K562 (cell line): ENCODE measurements at regions not wholly inside any gene's neighbourhood (a gene's known extent, or its start where the extent isn't known, plus 50 kb on each side); places are given as distances from the start of the nearest gene placed in this dataset.

Experiments used
- ATAC-seq: fragments of 200-7000 bp; cut with Tn5 transposase; 3 replicates; pipeline ENCODE4 v1.9.1; 2020; ENCODE audit warnings: moderate library complexity
- BruUV-seq: library from RNA; stranded (reverse); fragments of 400-500 nt; replicated peaks from 2 replicates; lab custom pipeline; 2021; lab: Mats Ljungman, UMichigan
- CTCF ChIA-PET: fragments of 300-600 bp; formaldehyde crosslinking; extraction: SDS; loops from one replicate; lab custom pipeline; 2021; ENCODE audit warnings: low intra/inter-chr PET ratio; lab: Yijun Ruan, JAX
- POLR2A ChIA-PET: fragments of 300-600, 350-650 bp; sonication (Branson Sonifier 250); formaldehyde crosslinking; extraction: SDS; loops from one replicate; lab custom pipeline; 2021; ENCODE audit warnings: antibody characterized with exemption, inconsistent platforms; lab: Yijun Ruan, JAX
- DNase-seq, 4 experiments: peaks; one replicate each; pipeline versions ENCODE4 v3.0.0 to v3.0.0-alpha.2; 2011 to 2018; ENCODE audit warnings: low spot score in 3 of 4, mixed read lengths in 3 of 4; ENCODE audit errors: extremely low read depth in 1 of 4
- FAIRE-seq: peaks from 2 replicates; lab custom pipeline; 2011; peaks lifted over from hg19 to GRCh38; lab: Jason Lieb, UNC
- H2AFZ ChIP-seq: 2 replicates; pipeline ENCODE4 v1.6.0; 2011; ENCODE audit warnings: low read depth, low read length, control low read depth, inconsistent platforms
- H3K27ac ChIP-seq: fragments of 200-600 bp; 3 replicates; pipeline ENCODE4 v1.8.0; 2011; ENCODE audit warnings: low read depth, mild to moderate bottlenecking, control low read depth, inconsistent platforms, low read length, moderate library complexity, mixed read lengths; ENCODE audit errors: extremely low read depth
- H3K27me3 ChIP-seq, 2 experiments: fragments of 300-600 bp in 1 of 2; 2 replicates in 1 of 2; 3 replicates in 1 of 2; pipeline versions ENCODE4 v1.6.0 to v1.8.0; 2011; ENCODE audit warnings: inconsistent platforms in 2 of 2, low read length in 2 of 2, mild to moderate bottlenecking in 1 of 2, mixed read lengths in 1 of 2, moderate library complexity in 1 of 2; ENCODE audit not compliant: control insufficient read depth in 2 of 2, insufficient read depth in 2 of 2
- H3K36me3 ChIP-seq: fragments of 300-600 bp; 3 replicates; pipeline ENCODE4 v1.8.0; 2011; ENCODE audit warnings: mild to moderate bottlenecking, low read length, inconsistent platforms; ENCODE audit not compliant: control insufficient read depth, insufficient read depth
- H3K4me1 ChIP-seq, 2 experiments: fragments of 200-600 bp in 1 of 2; replicated peaks in 1 of 2; 2 replicates in 1 of 2; 3 replicates in 1 of 2; pipeline versions ENCODE4 v1.5.1 to v1.8.0; 2011; ENCODE audit warnings: inconsistent platforms in 2 of 2, low read length in 2 of 2, mild to moderate bottlenecking in 1 of 2, mixed read lengths in 1 of 2, moderate library complexity in 1 of 2; ENCODE audit not compliant: control insufficient read depth in 2 of 2, insufficient read depth in 2 of 2
- H3K4me2 ChIP-seq: 2 replicates; pipeline ENCODE4 v1.6.1; 2011; ENCODE audit warnings: low read length, control low read depth, inconsistent platforms, mixed read lengths; ENCODE audit not compliant: insufficient read depth
- H3K4me3 ChIP-seq: fragments of 200-600 bp; sonication (generic), shearing (Covaris generic); 2 replicates; pipeline ENCODE4 v1.5.1; 2016; ENCODE audit warnings: control low read depth, inconsistent platforms
- H3K79me2 ChIP-seq: fragments of 200-600 bp; 3 replicates; pipeline ENCODE4 v1.8.0; 2011; ENCODE audit warnings: low read length, inconsistent platforms; ENCODE audit not compliant: control insufficient read depth, insufficient read depth
- H3K9ac ChIP-seq, 2 experiments: 2 replicates each; pipeline versions ENCODE4 v1.6.0 to v1.6.1; 2011; ENCODE audit warnings: low read depth in 2 of 2, low read length in 2 of 2, control low read depth in 1 of 2, inconsistent platforms in 1 of 2, mild to moderate bottlenecking in 1 of 2, mixed read lengths in 1 of 2; ENCODE audit not compliant: insufficient read depth in 1 of 2
- H3K9me1 ChIP-seq: one replicate; pipeline ENCODE4 v1.6.0; 2011; ENCODE audit warnings: inconsistent platforms, mild to moderate bottlenecking, low read length, moderate library complexity; ENCODE audit not compliant: control insufficient read depth, insufficient read depth
- H3K9me3 ChIP-seq: replicated peaks from 2 replicates; pipeline ENCODE4 v1.5.1; 2011; ENCODE audit warnings: low read depth, low read length, inconsistent platforms; ENCODE audit not compliant: control insufficient read depth, insufficient read depth
- H4K20me1 ChIP-seq: replicated peaks from 2 replicates; pipeline ENCODE4 v1.6.1; 2011; ENCODE audit warnings: low read length, inconsistent platforms, mixed read lengths; ENCODE audit not compliant: control insufficient read depth, insufficient read depth
- CREM ChIP-seq: IDR thresholded peaks from 2 replicates; pipeline ENCODE4 v1.6.1; 2014; ENCODE audit warnings: antibody characterized with exemption, low read depth
- FOXJ3 ChIP-seq: sonication (generic); formaldehyde crosslinking; IDR thresholded peaks from 2 replicates; pipeline ENCODE4 v1.4.0; 2020; ENCODE audit warnings: mild to moderate bottlenecking, missing genetic modification reagents
- MBD1 ChIP-seq: fragments of 250-450 bp; sonication (Bioruptor Pico); IDR thresholded peaks from 2 replicates; pipeline ENCODE4 v1.8.0; 2022; ENCODE audit warnings: inconsistent platforms
- NR0B1 ChIP-seq: fragments of 450-650 bp; IDR thresholded peaks from one replicate; pipeline ENCODE4 v1.6.1; 2018; ENCODE audit warnings: mild to moderate bottlenecking, moderate library complexity; ENCODE audit not compliant: partially characterized antibody
- POLR2G ChIP-seq: fragments of 200-400 bp; formaldehyde crosslinking; IDR thresholded peaks from 2 replicates; pipeline ENCODE4 v1.6.1; 2017; ENCODE audit warnings: low read depth, mild to moderate bottlenecking, antibody characterized with exemption, low read length, moderate library complexity
- PURB ChIP-seq: sonication (generic); formaldehyde crosslinking; IDR thresholded peaks from 2 replicates; pipeline ENCODE4 v1.9.0; 2021; ENCODE audit warnings: low read depth, mild to moderate bottlenecking, missing genetic modification reagents
- SMARCA4 ChIP-seq: fragments of 450-650 bp; IDR thresholded peaks from 2 replicates; pipeline ENCODE4 v1.6.1; 2016
- ZC3H4 ChIP-seq: sonication (generic); formaldehyde crosslinking; IDR thresholded peaks from 2 replicates; pipeline ENCODE4 v1.9.0; 2021; ENCODE audit warnings: missing genetic modification reagents, borderline replicate concordance
- ZNF398 ChIP-seq: fragments of 250-450 bp; sonication (Bioruptor Pico); IDR thresholded peaks from 2 replicates; pipeline ENCODE4 v1.8.0; 2021; ENCODE audit warnings: moderate library complexity, mild to moderate bottlenecking, inconsistent platforms
- WGBS: fragments of 100-300 bp; shearing (Covaris generic); methylation state at CpG from one replicate; pipeline ENCODE4 v1.1.6; 2016; ENCODE audit warnings: low coverage, mixed read lengths; ENCODE audit not compliant: insufficient coverage; ENCODE audit errors: missing lambda C conversion rate; 5-methylcytosine and 5-hydroxymethylcytosine counted together
- in situ Hi-C: fragments of 300-500 bp; cut with MboI; formaldehyde crosslinking; loops from 4 replicates; pipeline ENCODE4 v1.15.0; 2018; ENCODE audit warnings: inconsistent platforms, mixed read lengths
- intact Hi-C: fragments of 100-400 bp; cut with micrococcal nuclease; formaldehyde crosslinking; loops from 2 replicates; pipeline ENCODE4 v1.14.2; 2022
- TF ChIP-seq, protein P1 (sequence below): fragments of 450-650 bp; IDR thresholded peaks from 2 replicates; pipeline ENCODE4 v1.6.1; 2018; ENCODE audit not compliant: partially characterized antibody
- TF ChIP-seq, protein P2 (sequence below): fragments of 450-650 bp; IDR thresholded peaks from 2 replicates; pipeline ENCODE4 v1.7.1; 2018; ENCODE audit warnings: mild to moderate bottlenecking, low read depth; ENCODE audit not compliant: partially characterized antibody

- Histone ChIP-seq H3K4me3 (no peak overlapping the region), H3K4me1 (no peaks in the 10 kb centered on the region; a peak in 1 of 5 replicates), H2AFZ (no peak overlapping the region), H3K9me3 (no peaks in the 10 kb centered on the region), H3K4me2 (no peak overlapping the region), H3K9ac (no peak overlapping the region), H3K36me3 (no peaks in the 10 kb centered on the region), H3K27me3 (no peaks in the 10 kb centered on the region), H3K27ac (no peak overlapping the region), H3K9me1 (no peaks in the 10 kb centered on the region), H4K20me1 (no peaks in the 10 kb centered on the region), H3K79me2 (no peaks in the 10 kb centered on the region)
- in situ Hi-C loops, result no loop called here
- FAIRE-seq (no peak), DNase-seq (no peak), ATAC-seq (no peak)
- intact Hi-C loops, result no loop called here
- POLR2A ChIA-PET, result no interaction called here
- CTCF ChIA-PET, result no interaction called here
- 3% methylated on average over 2 of the region's 2 CpGs for WGBS
- no TSS peak for BruUV-seq
- TF ChIP-seq PURB (CRISPR knock-in tag) (no peak), POLR2G (no peak), FOXJ3 (no peak), MBD1 (no peak), CREM (no peak), ZC3H4 (CRISPR knock-in tag) (no peak), SMARCA4 (no peak), ZNF398 (CRISPR knock-in tag) (no peak), NR0B1 (no peak)
- TF ChIP-seq, protein P1, sequence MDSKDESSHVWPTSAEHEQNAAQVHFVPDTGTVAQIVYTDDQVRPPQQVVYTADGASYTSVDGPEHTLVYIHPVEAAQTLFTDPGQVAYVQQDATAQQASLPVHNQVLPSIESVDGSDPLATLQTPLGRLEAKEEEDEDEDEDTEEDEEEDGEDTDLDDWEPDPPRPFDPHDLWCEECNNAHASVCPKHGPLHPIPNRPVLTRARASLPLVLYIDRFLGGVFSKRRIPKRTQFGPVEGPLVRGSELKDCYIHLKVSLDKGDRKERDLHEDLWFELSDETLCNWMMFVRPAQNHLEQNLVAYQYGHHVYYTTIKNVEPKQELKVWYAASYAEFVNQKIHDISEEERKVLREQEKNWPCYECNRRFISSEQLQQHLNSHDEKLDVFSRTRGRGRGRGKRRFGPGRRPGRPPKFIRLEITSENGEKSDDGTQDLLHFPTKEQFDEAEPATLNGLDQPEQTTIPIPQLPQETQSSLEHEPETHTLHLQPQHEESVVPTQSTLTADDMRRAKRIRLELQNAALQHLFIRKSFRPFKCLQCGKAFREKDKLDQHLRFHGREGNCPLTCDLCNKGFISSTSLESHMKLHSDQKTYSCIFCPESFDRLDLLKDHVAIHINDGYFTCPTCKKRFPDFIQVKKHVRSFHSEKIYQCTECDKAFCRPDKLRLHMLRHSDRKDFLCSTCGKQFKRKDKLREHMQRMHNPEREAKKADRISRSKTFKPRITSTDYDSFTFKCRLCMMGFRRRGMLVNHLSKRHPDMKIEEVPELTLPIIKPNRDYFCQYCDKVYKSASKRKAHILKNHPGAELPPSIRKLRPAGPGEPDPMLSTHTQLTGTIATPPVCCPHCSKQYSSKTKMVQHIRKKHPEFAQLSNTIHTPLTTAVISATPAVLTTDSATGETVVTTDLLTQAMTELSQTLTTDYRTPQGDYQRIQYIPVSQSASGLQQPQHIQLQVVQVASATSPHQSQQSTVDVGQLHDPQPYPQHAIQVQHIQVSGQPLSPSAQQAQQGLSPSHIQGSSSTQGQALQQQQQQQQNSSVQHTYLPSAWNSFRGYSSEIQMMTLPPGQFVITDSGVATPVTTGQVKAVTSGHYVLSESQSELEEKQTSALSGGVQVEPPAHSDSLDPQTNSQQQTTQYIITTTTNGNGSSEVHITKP, result no peak
- TF ChIP-seq, protein P2, sequence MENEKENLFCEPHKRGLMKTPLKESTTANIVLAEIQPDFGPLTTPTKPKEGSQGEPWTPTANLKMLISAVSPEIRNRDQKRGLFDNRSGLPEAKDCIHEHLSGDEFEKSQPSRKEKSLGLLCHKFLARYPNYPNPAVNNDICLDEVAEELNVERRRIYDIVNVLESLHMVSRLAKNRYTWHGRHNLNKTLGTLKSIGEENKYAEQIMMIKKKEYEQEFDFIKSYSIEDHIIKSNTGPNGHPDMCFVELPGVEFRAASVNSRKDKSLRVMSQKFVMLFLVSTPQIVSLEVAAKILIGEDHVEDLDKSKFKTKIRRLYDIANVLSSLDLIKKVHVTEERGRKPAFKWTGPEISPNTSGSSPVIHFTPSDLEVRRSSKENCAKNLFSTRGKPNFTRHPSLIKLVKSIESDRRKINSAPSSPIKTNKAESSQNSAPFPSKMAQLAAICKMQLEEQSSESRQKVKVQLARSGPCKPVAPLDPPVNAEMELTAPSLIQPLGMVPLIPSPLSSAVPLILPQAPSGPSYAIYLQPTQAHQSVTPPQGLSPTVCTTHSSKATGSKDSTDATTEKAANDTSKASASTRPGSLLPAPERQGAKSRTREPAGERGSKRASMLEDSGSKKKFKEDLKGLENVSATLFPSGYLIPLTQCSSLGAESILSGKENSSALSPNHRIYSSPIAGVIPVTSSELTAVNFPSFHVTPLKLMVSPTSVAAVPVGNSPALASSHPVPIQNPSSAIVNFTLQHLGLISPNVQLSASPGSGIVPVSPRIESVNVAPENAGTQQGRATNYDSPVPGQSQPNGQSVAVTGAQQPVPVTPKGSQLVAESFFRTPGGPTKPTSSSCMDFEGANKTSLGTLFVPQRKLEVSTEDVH, result no peak
Observed at GRCh38 chr5:88399561-88399960, 130.9 kb upstream of the TMEM161B start.
